Retinal pigment epithelial cell (primary cell): ENCODE measurements at regions not wholly inside any gene's neighbourhood (a gene's known extent, or its start where the extent isn't known, plus 50 kb on each side); places are given as distances from the start of the nearest gene placed in this dataset.

ENCODE experiments used
- DNase-seq: peaks from one replicate; pipeline ENCODE4 v3.0.0-alpha.2; 2010; ENCODE audit warnings: low read depth
- H3K4me3 ChIP-seq: 2 replicates; pipeline ENCODE4 v1.5.1; 2011; ENCODE audit warnings: mild to moderate bottlenecking, low read length, control low read depth, moderate library complexity
- CTCF ChIP-seq: conservative IDR thresholded peaks from 2 replicates; pipeline ENCODE4 v1.5.1; 2011; ENCODE audit warnings: low read depth, low read length, control low read depth, inconsistent platforms

GRCh38 chr17:33639103-33639880 is 346.2 kb upstream of the ASIC2 start:
- no peak for DNase-seq
- TF ChIP-seq CTCF = no peak
- H3K4me3 ChIP-seq = no peak overlapping the region

- no peak for DNase-seq
- no peak for TF ChIP-seq CTCF
- no peak overlapping the region for H3K4me3 ChIP-seq
Measured at GRCh38 chr17:33640629-33641028, 347.5 kb upstream of the ASIC2 start.

GRCh38 chr17:33642002-33642401 is 348.9 kb upstream of the ASIC2 start:
- no peak for DNase-seq
- TF ChIP-seq CTCF = peak; percentile 17
- no peak overlapping the region for H3K4me3 ChIP-seq

GRCh38 chr17:33647956-33648355 is 354.9 kb upstream of the ASIC2 start:
- no peak for DNase-seq
- peak; percentile 72 for TF ChIP-seq CTCF
- no peak overlapping the region for H3K4me3 ChIP-seq

- H3K4me3 ChIP-seq = no peak overlapping the region
- DNase-seq = no peak
- TF ChIP-seq CTCF = no peak
Measured at GRCh38 chr17:33650304-33650703, 357.2 kb upstream of the ASIC2 start.

- no peak for DNase-seq
- peak; percentile 42 for TF ChIP-seq CTCF
- no peak overlapping the region for H3K4me3 ChIP-seq
Measured at GRCh38 chr17:33651686-33652085, 358.6 kb upstream of the ASIC2 start.

- no peak for DNase-seq
- no peak overlapping the region for H3K4me3 ChIP-seq
- no peak for TF ChIP-seq CTCF
Measured at GRCh38 chr17:33652731-33653398, 359.8 kb upstream of the ASIC2 start.
